KMS-11 (cell line): ENCODE measurements at regions not wholly inside any gene's neighbourhood (a gene's known extent, or its start where the extent isn't known, plus 50 kb on each side); places are given as distances from the start of the nearest gene placed in this dataset.
"Not testable (repeated sequence)": the region's sequence is repeated elsewhere in the genome, so short reads cannot be mapped to it uniquely, and the experiment has no call there.

Source experiments
- H2AFZ ChIP-seq: fragments of 200-600 bp; sonication (generic); 2 replicates; pipeline ENCODE4 v1.6.1; 2016; ENCODE audit warnings: antibody characterized with exemption, mixed run types, low read depth
- H3K27ac ChIP-seq: fragments of 200-600 bp; sonication (generic); 2 replicates; pipeline ENCODE4 v1.6.1; 2016; ENCODE audit warnings: mild to moderate bottlenecking, mixed run types
- H3K27me3 ChIP-seq: fragments of 200-600 bp; sonication (generic); 2 replicates; pipeline ENCODE4 v1.6.1; 2017; ENCODE audit warnings: mild to moderate bottlenecking, low read depth, mixed run types, moderate library complexity; ENCODE audit not compliant: insufficient read depth
- H3K36me3 ChIP-seq: fragments of 200-600 bp; sonication (generic); 2 replicates; pipeline ENCODE4 v1.6.1; 2017; ENCODE audit warnings: mild to moderate bottlenecking, mixed run types; ENCODE audit not compliant: insufficient read depth
- H3K4me1 ChIP-seq: fragments of 200-600 bp; sonication (generic); 2 replicates; pipeline ENCODE4 v1.6.1; 2016; ENCODE audit warnings: mild to moderate bottlenecking, low read depth, mixed run types; ENCODE audit not compliant: poor library complexity, severe bottlenecking
- H3K4me2 ChIP-seq: fragments of 200-600 bp; sonication (generic); 2 replicates; pipeline ENCODE4 v1.7.0; 2016; ENCODE audit warnings: mild to moderate bottlenecking, mixed run types
- H3K4me3 ChIP-seq: fragments of 200-600 bp; sonication (generic); IDR thresholded peaks from 2 replicates; pipeline ENCODE4 v1.6.1; 2017; ENCODE audit warnings: low read depth, low read length, mixed read lengths; ENCODE audit not compliant: insufficient read depth
- H3K79me2 ChIP-seq: fragments of 200-600 bp; sonication (generic); 2 replicates; pipeline ENCODE4 v1.6.1; 2016; ENCODE audit warnings: low read depth, mixed run types; ENCODE audit not compliant: insufficient read depth
- H3K9ac ChIP-seq: fragments of 200-600 bp; sonication (generic); 2 replicates; pipeline ENCODE4 v1.6.1; 2016; ENCODE audit warnings: mild to moderate bottlenecking, mixed run types
- H4K20me1 ChIP-seq: fragments of 200-600 bp; sonication (generic); 2 replicates; pipeline ENCODE4 v1.6.1; 2016; ENCODE audit warnings: mild to moderate bottlenecking, mixed run types; ENCODE audit not compliant: insufficient read depth

DNA sequence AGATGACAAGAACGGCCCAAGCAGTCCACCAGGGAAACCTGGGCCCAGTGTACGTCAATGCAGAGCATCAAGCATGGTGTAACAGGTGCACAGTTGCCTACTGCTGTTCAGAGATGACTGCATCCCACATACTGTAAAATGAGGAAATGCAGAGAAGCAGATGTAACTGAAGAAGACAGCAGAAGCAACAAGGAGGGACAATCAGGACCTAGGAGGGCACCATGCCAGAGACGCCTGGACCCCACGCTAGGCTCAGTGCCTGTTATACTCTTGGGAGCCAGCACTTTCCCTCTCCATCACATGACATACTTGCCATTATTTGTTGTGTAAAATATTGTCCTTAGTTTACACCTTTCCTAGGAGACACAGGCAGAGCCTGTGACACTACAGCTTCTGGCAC lies 57.6 kb upstream of the ZNG1F start:
- H3K79me2 ChIP-seq, H3K27ac ChIP-seq, H3K4me1 ChIP-seq, H3K27me3 ChIP-seq, H3K4me2 ChIP-seq, H3K9ac ChIP-seq, H2AFZ ChIP-seq, H3K36me3 ChIP-seq, H3K4me3 ChIP-seq, H4K20me1 ChIP-seq: not testable (repeated sequence)
